ENCODE measurements at regions not wholly inside any gene's neighbourhood (a gene's known extent, or its start where the extent isn't known, plus 50 kb on each side); places are given as distances from the start of the nearest gene placed in this dataset.

GRCh38 chr5:98454904-98455303, 318.6 kb upstream of the RGMB start:
- Histone ChIP-seq H3K36me3 (no peaks in the 10 kb centered on the region), H3K4me1 (replicated peaks) (no peaks in the 10 kb centered on the region), H3K27ac (no peak overlapping the region), H3K27me3 (replicated peaks; ENCODE audit: insufficient read depth) (no peaks in the 10 kb centered on the region), H3K9me3 (no peaks in the 10 kb centered on the region), H3K4me3 (no peak overlapping the region)
- intact Hi-C loops (cut with DNase I): no loop called here
- TF ChIP-seq POLR2A (IDR thresholded peaks at IDR 0.05): no peak
- TF ChIP-seq POLR2AphosphoS5 (IDR thresholded peaks at IDR 0.05): no peak
- no peak for TF ChIP-seq CTCF (IDR thresholded peaks at IDR 0.05)
- WGBS: 77% methylated on average over 4 of the region's 4 CpGs
- DNase-seq (ENCODE audit: low spot score): no peak

DNA sequence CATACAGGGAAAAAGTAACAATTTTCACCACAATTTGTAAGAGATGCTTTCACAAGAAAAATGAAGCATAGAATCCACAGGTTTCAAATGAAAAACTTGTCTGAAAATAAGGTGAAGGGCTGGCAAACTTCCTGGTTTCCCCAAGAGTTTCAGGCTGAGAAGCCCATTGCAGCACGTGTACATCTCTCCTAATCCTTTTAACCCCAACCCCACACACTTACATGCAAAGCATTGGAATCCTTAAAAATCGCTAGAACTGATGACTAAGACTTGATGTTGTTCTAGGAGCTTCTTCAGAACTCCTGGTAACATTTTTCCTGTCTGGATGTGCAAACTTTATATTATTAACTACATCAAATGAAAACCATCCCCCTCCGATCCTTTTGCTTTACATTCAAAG, 317.8 kb upstream of the RGMB start:
- no peak overlapping the region for H3K4me3 ChIP-seq
- no peaks in the 10 kb centered on the region for H3K36me3 ChIP-seq
- no peak for DNase-seq (ENCODE audit: low spot score)
- no peak overlapping the region for H3K27ac ChIP-seq
- 66% methylated on average over 3 of the region's 3 CpGs for WGBS
- no peaks in the 10 kb centered on the region for H3K4me1 ChIP-seq (replicated peaks)
- H3K27me3 ChIP-seq (replicated peaks; ENCODE audit: insufficient read depth): no peaks in the 10 kb centered on the region
- intact Hi-C loops (cut with DNase I): no loop called here
- TF ChIP-seq POLR2AphosphoS5 (IDR thresholded peaks at IDR 0.05) (no peak), CTCF (IDR thresholded peaks at IDR 0.05) (no peak), POLR2A (IDR thresholded peaks at IDR 0.05) (no peak)
- no peaks in the 10 kb centered on the region for H3K9me3 ChIP-seq

GRCh38 chr5:98458004-98458403, 315.5 kb upstream of the RGMB start:
- Histone ChIP-seq H3K4me1 (replicated peaks) (no peaks in the 10 kb centered on the region), H3K36me3 (no peaks in the 10 kb centered on the region), H3K27ac (no peak overlapping the region), H3K9me3 (no peaks in the 10 kb centered on the region), H3K4me3 (no peak overlapping the region), H3K27me3 (replicated peaks; ENCODE audit: insufficient read depth) (no peaks in the 10 kb centered on the region)
- intact Hi-C loops (cut with DNase I): no loop called here
- WGBS: 75% methylated on average over 2 of the region's 2 CpGs
- TF ChIP-seq POLR2AphosphoS5 (IDR thresholded peaks at IDR 0.05) (no peak), CTCF (IDR thresholded peaks at IDR 0.05) (no peak), POLR2A (IDR thresholded peaks at IDR 0.05) (no peak)
- no peak for DNase-seq (ENCODE audit: low spot score)

DNA sequence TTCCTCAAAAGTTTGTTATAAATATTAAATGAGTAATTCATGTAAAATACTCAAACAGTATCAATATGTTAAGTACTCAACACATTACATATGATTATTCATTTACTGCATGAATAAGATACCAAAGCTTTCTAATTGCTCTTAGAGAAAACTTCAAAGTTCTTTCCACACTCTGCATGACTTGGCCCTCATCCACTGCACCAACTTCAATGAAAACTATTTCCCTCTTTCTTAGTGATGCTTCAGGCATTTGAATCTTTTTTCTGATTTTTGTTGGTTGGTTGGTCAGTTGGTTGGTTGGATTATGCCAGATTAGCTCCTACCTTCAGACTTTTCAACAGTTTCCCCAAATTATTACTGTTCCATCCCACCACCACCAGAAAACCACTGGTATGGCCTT, 314.7 kb upstream of the RGMB start:
- intact Hi-C loops (cut with DNase I): no loop called here
- no peaks in the 10 kb centered on the region for H3K9me3 ChIP-seq
- H3K4me3 ChIP-seq: no peak overlapping the region
- H3K27me3 ChIP-seq (replicated peaks; ENCODE audit: insufficient read depth): no peaks in the 10 kb centered on the region
- H3K27ac ChIP-seq: no peak overlapping the region
- H3K36me3 ChIP-seq: no peaks in the 10 kb centered on the region
- no peak for DNase-seq (ENCODE audit: low spot score)
- no peak for TF ChIP-seq POLR2A (IDR thresholded peaks at IDR 0.05)
- TF ChIP-seq POLR2AphosphoS5 (IDR thresholded peaks at IDR 0.05): no peak
- TF ChIP-seq CTCF (IDR thresholded peaks at IDR 0.05): no peak
- no peaks in the 10 kb centered on the region for H3K4me1 ChIP-seq (replicated peaks)

DNA sequence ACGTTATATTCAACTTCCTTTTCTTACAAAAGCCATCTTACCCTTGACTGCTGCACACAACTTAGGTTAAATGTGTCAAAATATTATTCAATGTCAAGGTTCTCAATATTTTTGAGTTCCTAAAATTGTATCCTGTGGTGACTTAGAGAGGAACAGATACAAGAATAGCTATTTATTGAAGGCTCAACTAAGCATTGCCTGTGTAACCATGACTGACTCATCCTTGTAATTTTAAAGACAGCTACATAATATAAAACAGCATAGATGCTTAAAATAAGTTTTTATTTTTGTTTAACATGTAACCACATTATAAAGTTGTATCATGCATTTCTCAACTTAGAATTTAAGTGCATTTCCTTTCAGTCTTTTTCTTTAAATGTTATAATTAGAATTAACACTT, 312.9 kb upstream of the RGMB start:
- Histone ChIP-seq H3K4me3 (no peak overlapping the region), H3K4me1 (replicated peaks) (no peaks in the 10 kb centered on the region), H3K9me3 (no peaks in the 10 kb centered on the region), H3K27ac (no peak overlapping the region), H3K27me3 (replicated peaks; ENCODE audit: insufficient read depth) (no peaks in the 10 kb centered on the region), H3K36me3 (no peaks in the 10 kb centered on the region)
- TF ChIP-seq POLR2A (IDR thresholded peaks at IDR 0.05) (no peak), CTCF (IDR thresholded peaks at IDR 0.05) (no peak), POLR2AphosphoS5 (IDR thresholded peaks at IDR 0.05) (no peak)
- WGBS: 88% methylated on average over 1 of the region's 1 CpG
- intact Hi-C loops (cut with DNase I): no loop called here
- DNase-seq (ENCODE audit: low spot score): no peak
